GM13976 (cell line): ENCODE measurements at regions not wholly inside any gene's neighbourhood (a gene's known extent, or its start where the extent isn't known, plus 50 kb on each side); places are given as distances from the start of the nearest gene placed in this dataset.

ENCODE experiments used
- DNase-seq: peaks from one replicate; pipeline ENCODE4 v3.0.0; 2012; ENCODE audit warnings: low spot score
- CTCF ChIP-seq: IDR thresholded peaks from 2 replicates; pipeline ENCODE4 v1.5.1; 2012; ENCODE audit warnings: borderline replicate concordance, mild to moderate bottlenecking; ENCODE audit not compliant: insufficient read depth; ENCODE audit errors: extremely low read depth, missing control alignments, control extremely low read depth
- in situ Hi-C: fragments of 300-500 bp; cut with MboI; formaldehyde crosslinking; loops from one replicate; pipeline ENCODE4 v1.12.0; 2022; ENCODE audit warnings: low sequenced_read_pairs, mixed read lengths, inconsistent platforms; ENCODE audit not compliant: unreplicated experiment

- in situ Hi-C loops = no loop called here
These were observed 639.8 kb upstream of the ZEB2 start for GRCh38 chr2:145159676-145160075.

GRCh38 chr2:145157741-145158591 lies 638.0 kb upstream of the ZEB2 start:
- in situ Hi-C loops = no loop called here
- no peak for TF ChIP-seq CTCF
- no peak for DNase-seq

More at GRCh38 chr2:145159676-145160075, 639.8 kb upstream of the ZEB2 start:
- no peak for DNase-seq
- TF ChIP-seq CTCF = no peak

GRCh38 chr2:145157036-145157675 lies 637.2 kb upstream of the ZEB2 start:
- in situ Hi-C loops = no loop called here
- no peak for TF ChIP-seq CTCF
- DNase-seq = no peak

GRCh38 chr2:145156199-145156598 lies 636.3 kb upstream of the ZEB2 start:
- in situ Hi-C loops = no loop called here
- no peak for TF ChIP-seq CTCF
- DNase-seq = no peak

GRCh38 chr2:145155196-145155595 lies 635.3 kb upstream of the ZEB2 start:
- in situ Hi-C loops = no loop called here
- no peak for DNase-seq
- TF ChIP-seq CTCF = no peak

GRCh38 chr2:145154731-145155130 lies 634.8 kb upstream of the ZEB2 start:
- no peak for TF ChIP-seq CTCF
- DNase-seq = no peak
- in situ Hi-C loops = no loop called here

GRCh38 chr2:145146691-145147090 lies 626.8 kb upstream of the ZEB2 start:
- in situ Hi-C loops = no loop called here
- DNase-seq = no peak
- no peak for TF ChIP-seq CTCF
